Pulmonary artery endothelial cell (primary cell): ENCODE measurements at regions not wholly inside any gene's neighbourhood (a gene's known extent, or its start where the extent isn't known, plus 50 kb on each side); places are given as distances from the start of the nearest gene placed in this dataset.
"Not testable (repeated sequence)": the region's sequence is repeated elsewhere in the genome, so short reads cannot be mapped to it uniquely, and the experiment has no call there.

Source experiments
- DNase-seq: peaks from one replicate; pipeline ENCODE4 v3.0.0-alpha.2; 2011; ENCODE audit warnings: low read depth, low spot score

GRCh38 chr10:28892818-28893547 is 215.7 kb downstream of the BAMBI start:
- peak; percentile 20 for DNase-seq

GRCh38 chr10:28894146-28894545 is 216.8 kb downstream of the BAMBI start:
- no peak for DNase-seq

- not testable (repeated sequence) for DNase-seq
These were observed 218.3 kb downstream of the BAMBI start for GRCh38 chr10:28895671-28896070.

- DNase-seq, result not testable (repeated sequence)
These were observed 219.6 kb downstream of the BAMBI start for GRCh38 chr10:28896791-28897409.

- no peak for DNase-seq
These were observed 220.5 kb downstream of the BAMBI start for GRCh38 chr10:28897617-28898464.

GRCh38 chr10:28902215-28902614 is 224.9 kb downstream of the BAMBI start:
- DNase-seq, result no peak

GRCh38 chr10:28903063-28903462 is 225.7 kb downstream of the BAMBI start:
- no peak for DNase-seq

- DNase-seq, result no peak
These were observed 226.4 kb downstream of the BAMBI start for GRCh38 chr10:28903736-28904135.

- no peak for DNase-seq
These were observed 228.1 kb downstream of the BAMBI start for GRCh38 chr10:28905371-28905770.

GRCh38 chr10:28906011-28906411 is 228.7 kb downstream of the BAMBI start:
- DNase-seq, result no peak

GRCh38 chr10:28906415-28906814 is 229.1 kb downstream of the BAMBI start:
- DNase-seq, result no peak

- peak; percentile 7 for DNase-seq
These were observed 229.6 kb downstream of the BAMBI start for GRCh38 chr10:28906934-28907333.

- no peak for DNase-seq
These were observed 232.6 kb downstream of the BAMBI start for GRCh38 chr10:28909875-28910274.

GRCh38 chr10:28910956-28911355 is 233.6 kb downstream of the BAMBI start:
- DNase-seq, result peak; percentile 7

- not testable (repeated sequence) for DNase-seq
These were observed 234.2 kb downstream of the BAMBI start for GRCh38 chr10:28911511-28911910.

GRCh38 chr10:28912017-28912783 is 234.9 kb downstream of the BAMBI start:
- DNase-seq, result no peak

- DNase-seq, result no peak
These were observed 236.3 kb downstream of the BAMBI start for GRCh38 chr10:28913436-28914237.

- DNase-seq, result no peak
These were observed 237.4 kb downstream of the BAMBI start for GRCh38 chr10:28914701-28915100.

GRCh38 chr10:28915989-28916588 is 238.8 kb downstream of the BAMBI start:
- no peak for DNase-seq

- DNase-seq, result no peak
These were observed 242.8 kb downstream of the BAMBI start for GRCh38 chr10:28920091-28920490.
